Uterus (tissue), 2 donors: ENCODE measurements at regions not wholly inside any gene's neighbourhood (a gene's known extent, or its start where the extent isn't known, plus 50 kb on each side); places are given as distances from the start of the nearest gene placed in this dataset.

Experiments used
- POLR2A ChIP-seq, 2 donors: fragments of 450-650 bp; IDR thresholded peaks; one replicate each; pipeline ENCODE4 v1.6.1; 2016; ENCODE audit warnings: antibody characterized with exemption in 2 of 2, mild to moderate bottlenecking in 1 of 2, moderate library complexity in 1 of 2
- TF ChIP-seq, protein P1 (sequence below), 4 experiments: fragments of 200-600 bp in 2 of 4; fragments of 450-650 bp in 2 of 4; sonication (generic) in 2 of 4; IDR thresholded peaks; one replicate each; pipeline ENCODE4 v1.5.1; 2016 to 2019; ENCODE audit warnings: antibody characterized with exemption in 4 of 4, mild to moderate bottlenecking in 2 of 4, moderate library complexity in 1 of 4

DNA sequence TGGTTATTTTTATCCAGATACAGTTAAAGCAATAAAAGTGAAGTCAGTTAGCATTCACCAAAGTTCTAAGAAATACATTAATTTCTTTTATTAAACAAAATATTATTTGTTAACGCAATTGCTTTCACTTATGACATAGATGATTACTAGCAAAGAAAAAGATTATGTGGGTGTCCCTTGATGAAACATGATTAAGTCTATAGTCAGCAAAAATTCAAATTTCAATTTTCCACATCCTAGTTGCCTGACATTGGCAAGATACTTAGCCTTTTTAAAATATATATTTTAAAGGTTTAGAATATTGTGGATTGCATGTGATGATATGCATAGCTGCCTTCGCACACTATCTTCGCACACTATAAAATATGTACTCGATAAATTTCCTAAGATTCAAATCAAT is 1780.5 kb upstream of the MIR17HG start:
- TF ChIP-seq, protein P1, sequence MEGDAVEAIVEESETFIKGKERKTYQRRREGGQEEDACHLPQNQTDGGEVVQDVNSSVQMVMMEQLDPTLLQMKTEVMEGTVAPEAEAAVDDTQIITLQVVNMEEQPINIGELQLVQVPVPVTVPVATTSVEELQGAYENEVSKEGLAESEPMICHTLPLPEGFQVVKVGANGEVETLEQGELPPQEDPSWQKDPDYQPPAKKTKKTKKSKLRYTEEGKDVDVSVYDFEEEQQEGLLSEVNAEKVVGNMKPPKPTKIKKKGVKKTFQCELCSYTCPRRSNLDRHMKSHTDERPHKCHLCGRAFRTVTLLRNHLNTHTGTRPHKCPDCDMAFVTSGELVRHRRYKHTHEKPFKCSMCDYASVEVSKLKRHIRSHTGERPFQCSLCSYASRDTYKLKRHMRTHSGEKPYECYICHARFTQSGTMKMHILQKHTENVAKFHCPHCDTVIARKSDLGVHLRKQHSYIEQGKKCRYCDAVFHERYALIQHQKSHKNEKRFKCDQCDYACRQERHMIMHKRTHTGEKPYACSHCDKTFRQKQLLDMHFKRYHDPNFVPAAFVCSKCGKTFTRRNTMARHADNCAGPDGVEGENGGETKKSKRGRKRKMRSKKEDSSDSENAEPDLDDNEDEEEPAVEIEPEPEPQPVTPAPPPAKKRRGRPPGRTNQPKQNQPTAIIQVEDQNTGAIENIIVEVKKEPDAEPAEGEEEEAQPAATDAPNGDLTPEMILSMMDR (IDR thresholded peaks at IDR 0.05): no peak
- no peak for TF ChIP-seq POLR2A (IDR thresholded peaks at IDR 0.05)
